Suprapubic skin (tissue), 4 donors: ENCODE measurements at regions not wholly inside any gene's neighbourhood (a gene's known extent, or its start where the extent isn't known, plus 50 kb on each side); places are given as distances from the start of the nearest gene placed in this dataset.

Experiments
- DNase-seq, 2 donors: peaks; one replicate each; pipeline ENCODE4 v3.0.0-alpha.2; 2019; ENCODE audit warnings: low spot score in 2 of 2
- H3K27ac ChIP-seq: fragments of 200-600 bp; sonication (generic); one replicate; pipeline ENCODE4 v1.5.1; 2019
- H3K27me3 ChIP-seq: fragments of 200-600 bp; sonication (generic); one replicate; pipeline ENCODE4 v1.5.1; 2019
- H3K36me3 ChIP-seq: fragments of 200-600 bp; sonication (generic); one replicate; pipeline ENCODE4 v1.5.1; 2019
- H3K4me1 ChIP-seq: fragments of 200-600 bp; sonication (generic); one replicate; pipeline ENCODE4 v1.5.1; 2019
- H3K4me3 ChIP-seq: fragments of 200-600 bp; sonication (generic); one replicate; pipeline ENCODE4 v1.5.1; 2019; ENCODE audit warnings: mild to moderate bottlenecking
- H3K9me3 ChIP-seq: fragments of 200-600 bp; sonication (generic); one replicate; pipeline ENCODE4 v1.5.1; 2019
- EP300 ChIP-seq: sonication (generic); formaldehyde crosslinking; IDR thresholded peaks from one replicate; pipeline ENCODE4 v1.6.1; 2017; ENCODE audit warnings: antibody characterized with exemption
- POLR2A ChIP-seq, 2 donors: fragments of 450-650 bp; IDR thresholded peaks; one replicate each; pipeline ENCODE4 v1.6.1; 2017; ENCODE audit warnings: antibody characterized with exemption in 2 of 2, mild to moderate bottlenecking in 2 of 2, moderate library complexity in 2 of 2
- POLR2AphosphoS5 ChIP-seq, 3 donors: sonication (generic); formaldehyde crosslinking; IDR thresholded peaks; one replicate each; pipeline ENCODE4 v1.6.1; 2017; ENCODE audit warnings: antibody characterized with exemption in 3 of 3
- WGBS: methylation state at CpG from one replicate; pipeline ENCODE4 v1.1.5; 2018; 5-methylcytosine and 5-hydroxymethylcytosine counted together
- TF ChIP-seq, protein P1 (sequence below), 2 donors: fragments of 200-600 bp in 1 of 2; fragments of 450-650 bp in 1 of 2; sonication (generic) in 1 of 2; IDR thresholded peaks; one replicate each; pipeline ENCODE4 v1.5.1; 2016 to 2019; ENCODE audit warnings: antibody characterized with exemption in 2 of 2, mild to moderate bottlenecking in 1 of 2, moderate library complexity in 1 of 2

- no peaks in the 10 kb centered on the region for H3K9me3 ChIP-seq
- no peak overlapping the region for H3K4me3 ChIP-seq
These were observed 492.4 kb upstream of the TMPO start for GRCh38 chr12:98022961-98023360.

DNA sequence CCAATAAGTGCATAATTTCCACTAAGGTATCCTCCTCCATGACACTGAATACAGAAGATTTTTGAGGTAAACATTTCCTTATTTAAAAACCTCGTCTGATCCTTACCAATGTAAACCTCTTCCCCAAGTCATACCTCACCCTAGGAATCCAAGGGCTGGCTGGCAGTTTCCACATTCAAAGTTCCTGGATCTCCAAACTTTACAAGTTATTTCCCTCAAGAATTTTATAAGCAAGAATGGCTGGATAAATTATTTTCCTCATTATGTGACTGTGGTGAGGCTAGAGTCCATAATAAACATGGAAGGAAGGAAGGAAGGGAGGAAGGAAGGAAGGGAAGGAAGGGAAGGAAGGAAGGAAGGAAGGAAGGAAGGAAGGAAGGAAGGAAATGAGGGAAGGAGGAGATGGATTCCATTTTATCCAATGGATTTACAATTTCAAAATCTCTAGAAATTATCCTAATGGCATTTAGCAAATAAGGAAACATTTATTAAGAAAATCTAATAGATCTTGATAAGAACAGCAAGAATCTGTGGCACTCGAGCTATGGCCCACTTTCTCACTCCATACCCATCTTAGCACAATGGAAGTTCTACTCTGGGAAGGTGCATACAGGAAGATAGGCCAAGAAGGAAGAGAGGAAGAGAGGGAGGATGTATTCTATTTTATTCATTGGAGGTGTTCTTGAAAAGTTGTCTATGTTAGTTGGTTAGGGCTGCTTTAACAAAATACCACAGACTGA lies 477.8 kb upstream of the TMPO start:
- Histone ChIP-seq H3K27me3 (no peaks in the 10 kb centered on the region), H3K27ac (no peak overlapping the region), H3K9me3 (no peaks in the 10 kb centered on the region), H3K4me1 (no peaks in the 10 kb centered on the region), H3K36me3 (no peaks in the 10 kb centered on the region), H3K4me3 (no peak overlapping the region)
- no peak for DNase-seq
- no peak for TF ChIP-seq POLR2AphosphoS5 (IDR thresholded peaks at IDR 0.05)
- TF ChIP-seq, protein P1, sequence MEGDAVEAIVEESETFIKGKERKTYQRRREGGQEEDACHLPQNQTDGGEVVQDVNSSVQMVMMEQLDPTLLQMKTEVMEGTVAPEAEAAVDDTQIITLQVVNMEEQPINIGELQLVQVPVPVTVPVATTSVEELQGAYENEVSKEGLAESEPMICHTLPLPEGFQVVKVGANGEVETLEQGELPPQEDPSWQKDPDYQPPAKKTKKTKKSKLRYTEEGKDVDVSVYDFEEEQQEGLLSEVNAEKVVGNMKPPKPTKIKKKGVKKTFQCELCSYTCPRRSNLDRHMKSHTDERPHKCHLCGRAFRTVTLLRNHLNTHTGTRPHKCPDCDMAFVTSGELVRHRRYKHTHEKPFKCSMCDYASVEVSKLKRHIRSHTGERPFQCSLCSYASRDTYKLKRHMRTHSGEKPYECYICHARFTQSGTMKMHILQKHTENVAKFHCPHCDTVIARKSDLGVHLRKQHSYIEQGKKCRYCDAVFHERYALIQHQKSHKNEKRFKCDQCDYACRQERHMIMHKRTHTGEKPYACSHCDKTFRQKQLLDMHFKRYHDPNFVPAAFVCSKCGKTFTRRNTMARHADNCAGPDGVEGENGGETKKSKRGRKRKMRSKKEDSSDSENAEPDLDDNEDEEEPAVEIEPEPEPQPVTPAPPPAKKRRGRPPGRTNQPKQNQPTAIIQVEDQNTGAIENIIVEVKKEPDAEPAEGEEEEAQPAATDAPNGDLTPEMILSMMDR (IDR thresholded peaks at IDR 0.05) = no peak
- no peak for TF ChIP-seq POLR2A (IDR thresholded peaks at IDR 0.05)
- no peak for TF ChIP-seq EP300
- WGBS = 71% methylated on average over 2 of the region's 2 CpGs

More at GRCh38 chr12:98022961-98023360, 492.4 kb upstream of the TMPO start:
- H3K4me1 ChIP-seq = peaks cover 14% of the 10 kb centered on the region
- DNase-seq = no peak
- H3K27me3 ChIP-seq = no peaks in the 10 kb centered on the region
- no peaks in the 10 kb centered on the region for H3K36me3 ChIP-seq
- TF ChIP-seq POLR2A (IDR thresholded peaks at IDR 0.05) (no peak), POLR2AphosphoS5 (IDR thresholded peaks at IDR 0.05) (no peak), EP300 (no peak)
- TF ChIP-seq, protein P1 (IDR thresholded peaks at IDR 0.05) = no peak
- no peak overlapping the region for H3K27ac ChIP-seq

DNA sequence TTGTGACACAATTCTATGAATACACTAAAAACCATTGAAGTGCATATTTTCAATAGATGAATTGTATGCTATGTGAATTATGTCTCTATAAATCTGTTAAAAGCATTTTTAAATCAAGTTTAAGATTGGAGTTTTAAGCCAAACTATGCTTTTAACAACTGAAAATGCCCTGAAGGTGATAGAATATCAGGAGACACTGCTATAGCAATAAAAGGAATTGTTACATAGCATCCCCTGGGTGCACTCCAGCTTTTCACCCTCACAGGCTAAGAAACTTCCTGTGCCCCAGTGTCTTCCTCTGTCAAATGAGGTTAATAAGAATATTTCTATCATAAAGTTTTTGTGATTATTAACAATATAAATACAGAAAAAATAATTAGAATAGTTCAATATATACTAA lies 472.7 kb upstream of the TMPO start:
- Histone ChIP-seq H3K36me3 (no peaks in the 10 kb centered on the region), H3K4me3 (no peak overlapping the region), H3K9me3 (no peaks in the 10 kb centered on the region), H3K27me3 (no peaks in the 10 kb centered on the region), H3K27ac (no peak overlapping the region), H3K4me1 (no peaks in the 10 kb centered on the region)
- no peak for TF ChIP-seq POLR2AphosphoS5 (IDR thresholded peaks at IDR 0.05)
- TF ChIP-seq POLR2A (IDR thresholded peaks at IDR 0.05) = no peak
- TF ChIP-seq EP300 = no peak
- TF ChIP-seq, protein P1 (IDR thresholded peaks at IDR 0.05) = no peak
- no peak for DNase-seq

- Histone ChIP-seq H3K9me3 (no peaks in the 10 kb centered on the region), H3K4me3 (no peak overlapping the region), H3K4me1 (no peaks in the 10 kb centered on the region), H3K36me3 (no peaks in the 10 kb centered on the region), H3K27ac (no peak overlapping the region), H3K27me3 (no peaks in the 10 kb centered on the region)
- WGBS = 55% methylated on average over 4 of the region's 4 CpGs
- no peak for DNase-seq
- no peak for TF ChIP-seq POLR2A (IDR thresholded peaks at IDR 0.05)
- TF ChIP-seq, protein P1 (IDR thresholded peaks at IDR 0.05) = no peak
- no peak for TF ChIP-seq EP300
- TF ChIP-seq POLR2AphosphoS5 (IDR thresholded peaks at IDR 0.05) = no peak
These were observed 470.0 kb upstream of the TMPO start for GRCh38 chr12:98045395-98045794.

DNA sequence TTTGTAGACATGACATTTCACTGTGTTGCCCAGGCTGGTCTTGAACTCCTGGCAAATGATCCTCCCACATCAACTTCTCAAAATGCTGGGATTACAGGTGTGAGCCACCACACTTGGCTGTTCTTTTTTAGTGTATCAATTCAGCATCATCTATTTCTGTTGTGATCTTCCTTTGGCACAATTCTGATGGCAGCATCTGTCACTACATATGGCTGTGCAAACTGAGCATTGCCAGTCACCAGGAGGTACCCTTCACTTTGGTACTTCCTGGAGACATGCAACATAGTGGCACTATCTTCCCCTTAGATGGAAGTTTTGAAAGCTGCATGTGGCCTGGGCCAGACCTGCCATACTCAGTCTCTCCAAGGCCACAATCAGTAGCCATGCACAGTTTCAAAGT lies 467.1 kb upstream of the TMPO start:
- Histone ChIP-seq H3K27me3 (no peaks in the 10 kb centered on the region), H3K4me3 (no peak overlapping the region), H3K4me1 (no peaks in the 10 kb centered on the region), H3K9me3 (no peaks in the 10 kb centered on the region), H3K36me3 (no peaks in the 10 kb centered on the region), H3K27ac (no peak overlapping the region)
- no peak for DNase-seq
- no peak for TF ChIP-seq EP300
- no peak for TF ChIP-seq POLR2A (IDR thresholded peaks at IDR 0.05)
- TF ChIP-seq, protein P1 (IDR thresholded peaks at IDR 0.05) = no peak
- no peak for TF ChIP-seq POLR2AphosphoS5 (IDR thresholded peaks at IDR 0.05)
